ENCODE measurements at regions not wholly inside any gene's neighbourhood (a gene's known extent, or its start where the extent isn't known, plus 50 kb on each side); places are given as distances from the start of the nearest gene placed in this dataset.

GRCh38 chr10:108112218-108112617 is 947.7 kb upstream of the SORCS1 start:
- WGBS, 4 donors = 31 to 50% (median 34%) methylated on average over 2 of the region's 2 CpGs
- ATAC-seq = no peak
- H3K4me1 ChIP-seq = no peaks in the 10 kb centered on the region
- H3K9me3 ChIP-seq = peaks cover 0 to 6% (median 0%) of the 10 kb centered on the region in 12 donors
- intact Hi-C loops (cut with DNase I) = no loop called here
- no peak overlapping the region for H3K4me3 ChIP-seq
- H3K27ac ChIP-seq = no peak overlapping the region
- TF ChIP-seq POLR2A (IDR thresholded peaks at IDR 0.05) = no peak
- TF ChIP-seq CTCF (IDR thresholded peaks at IDR 0.05) = peak in 1 of 12 donors; percentile 13
- no peak for DNase-seq
- no peaks in the 10 kb centered on the region for H3K27me3 ChIP-seq
- H3K36me3 ChIP-seq = no peaks in the 10 kb centered on the region

GRCh38 chr10:108104551-108105156 is 940.1 kb upstream of the SORCS1 start:
- H3K4me1 ChIP-seq = peaks cover 0 to 4% (median 0%) of the 10 kb centered on the region in 12 donors
- no peak overlapping the region for H3K4me3 ChIP-seq
- H3K27ac ChIP-seq = no peak overlapping the region
- peak in 2 of 4 donors; percentile 56 to 65 for ATAC-seq
- H3K27me3 ChIP-seq = no peaks in the 10 kb centered on the region
- intact Hi-C loops (cut with DNase I) = loop anchor here in 1 of 10 donors (2.0 kb wide), 1 partner anchor 26 kb away; no protein-coding TSS in a partner anchor
- no peaks in the 10 kb centered on the region for H3K36me3 ChIP-seq
- WGBS, 4 donors = 38 to 47% (median 44%) methylated on average over 3 of the region's 3 CpGs
- no peak for DNase-seq
- no peaks in the 10 kb centered on the region for H3K9me3 ChIP-seq
- no peak for TF ChIP-seq POLR2A (IDR thresholded peaks at IDR 0.05)

DNA sequence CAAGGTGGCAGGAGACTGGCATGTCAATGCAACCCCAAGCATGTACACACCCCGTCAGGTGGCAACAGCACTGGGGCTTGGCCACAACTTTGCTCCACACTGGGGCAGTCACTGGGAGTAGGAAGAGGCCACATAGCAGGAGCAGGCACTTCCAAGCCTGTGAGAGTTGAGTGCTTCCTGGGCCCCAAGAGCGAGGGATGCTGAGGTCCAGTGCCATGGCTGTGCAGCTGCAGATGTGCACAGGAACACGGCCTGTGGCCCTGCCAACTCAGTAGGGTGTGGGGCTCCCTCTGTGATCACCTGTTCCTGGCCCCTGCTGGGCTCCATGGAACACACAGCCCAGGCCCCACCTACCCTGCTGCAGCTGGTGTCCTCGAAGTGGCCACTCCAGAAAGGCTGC is 932.8 kb upstream of the SORCS1 start:
- H3K4me3 ChIP-seq = no peak overlapping the region
- no peaks in the 10 kb centered on the region for H3K9me3 ChIP-seq
- TF ChIP-seq POLR2A (IDR thresholded peaks at IDR 0.05) (no peak), CTCF (IDR thresholded peaks at IDR 0.05) (no peak)
- no peak overlapping the region for H3K27ac ChIP-seq
- DNase-seq = no peak
- WGBS, 4 donors = 71 to 90% (median 81%) methylated on average over 2 to 4 of the region's 4 CpGs
- intact Hi-C loops (cut with DNase I) = no loop called here
- no peak for ATAC-seq
- no peaks in the 10 kb centered on the region for H3K4me1 ChIP-seq
- no peaks in the 10 kb centered on the region for H3K36me3 ChIP-seq
- H3K27me3 ChIP-seq = no peaks in the 10 kb centered on the region

GRCh38 chr10:108095932-108096925 is 931.7 kb upstream of the SORCS1 start:
- ATAC-seq (peak; percentile 64 to 95 (median 90)), DNase-seq (peak; percentile 15 to 58 (median 37))
- H3K27me3 ChIP-seq = no peaks in the 10 kb centered on the region
- no peaks in the 10 kb centered on the region for H3K9me3 ChIP-seq
- WGBS, 4 donors = 56 to 80% (median 73%) methylated on average over 2 to 7 of the region's 7 CpGs
- no peak overlapping the region for H3K27ac ChIP-seq
- TF ChIP-seq CTCF (IDR thresholded peaks at IDR 0.05) (no peak), POLR2A (IDR thresholded peaks at IDR 0.05) (no peak)
- no peaks in the 10 kb centered on the region for H3K36me3 ChIP-seq
- H3K4me1 ChIP-seq = no peaks in the 10 kb centered on the region
- no peak overlapping the region for H3K4me3 ChIP-seq
- intact Hi-C loops (cut with DNase I) = no loop called here

Data from heart left ventricle (tissue), 16 donors.